Omental fat pad (tissue), 3 donors: ENCODE measurements at regions not wholly inside any gene's neighbourhood (a gene's known extent, or its start where the extent isn't known, plus 50 kb on each side); places are given as distances from the start of the nearest gene placed in this dataset.

Experiments used
- ATAC-seq: fragments of 150-250 bp; one replicate; pipeline ENCODE4 v1.9.1; 2016; ENCODE audit warnings: mild to moderate bottlenecking, moderate library complexity; ENCODE audit not compliant: low FRiP score
- DNase-seq: peaks from one replicate; pipeline ENCODE4 v3.0.0-alpha.2; 2019; ENCODE audit warnings: low spot score
- TF ChIP-seq, protein P1 (sequence below), 3 donors: fragments of 450-650 bp; IDR thresholded peaks; one replicate each; pipeline ENCODE4 v1.5.1; 2016 to 2017; ENCODE audit warnings: antibody characterized with exemption in 3 of 3, mild to moderate bottlenecking in 3 of 3, moderate library complexity in 2 of 3

GRCh38 chr5:112064271-112064701, 307.3 kb upstream of the NREP start:
- no peak for DNase-seq
- TF ChIP-seq, protein P1, sequence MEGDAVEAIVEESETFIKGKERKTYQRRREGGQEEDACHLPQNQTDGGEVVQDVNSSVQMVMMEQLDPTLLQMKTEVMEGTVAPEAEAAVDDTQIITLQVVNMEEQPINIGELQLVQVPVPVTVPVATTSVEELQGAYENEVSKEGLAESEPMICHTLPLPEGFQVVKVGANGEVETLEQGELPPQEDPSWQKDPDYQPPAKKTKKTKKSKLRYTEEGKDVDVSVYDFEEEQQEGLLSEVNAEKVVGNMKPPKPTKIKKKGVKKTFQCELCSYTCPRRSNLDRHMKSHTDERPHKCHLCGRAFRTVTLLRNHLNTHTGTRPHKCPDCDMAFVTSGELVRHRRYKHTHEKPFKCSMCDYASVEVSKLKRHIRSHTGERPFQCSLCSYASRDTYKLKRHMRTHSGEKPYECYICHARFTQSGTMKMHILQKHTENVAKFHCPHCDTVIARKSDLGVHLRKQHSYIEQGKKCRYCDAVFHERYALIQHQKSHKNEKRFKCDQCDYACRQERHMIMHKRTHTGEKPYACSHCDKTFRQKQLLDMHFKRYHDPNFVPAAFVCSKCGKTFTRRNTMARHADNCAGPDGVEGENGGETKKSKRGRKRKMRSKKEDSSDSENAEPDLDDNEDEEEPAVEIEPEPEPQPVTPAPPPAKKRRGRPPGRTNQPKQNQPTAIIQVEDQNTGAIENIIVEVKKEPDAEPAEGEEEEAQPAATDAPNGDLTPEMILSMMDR (IDR thresholded peaks at IDR 0.05) = no peak

DNA sequence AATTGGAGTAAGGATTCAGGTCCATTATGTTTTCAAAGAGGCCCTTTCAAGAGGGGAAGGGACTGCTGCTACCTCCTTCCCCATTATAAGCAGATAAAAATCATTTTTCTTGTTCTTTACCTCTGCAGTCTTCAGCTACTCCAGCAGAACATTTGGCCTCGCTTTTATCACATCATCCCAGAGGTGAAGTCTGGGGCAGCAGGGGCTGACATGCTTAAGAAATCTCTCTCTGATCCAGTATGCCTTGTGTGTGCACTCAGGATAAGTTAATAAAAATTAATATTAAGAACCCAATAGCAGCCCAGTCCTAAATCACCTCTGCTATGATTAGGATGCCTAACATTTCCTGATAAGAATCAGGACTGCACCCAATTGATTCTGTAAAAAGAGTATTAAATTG, 306.9 kb upstream of the NREP start:
- ATAC-seq = no peak
- TF ChIP-seq, protein P1 (IDR thresholded peaks at IDR 0.05) = no peak
- DNase-seq = no peak

More at GRCh38 chr5:112064271-112064701, 307.3 kb upstream of the NREP start:
- ATAC-seq = no peak

- TF ChIP-seq, protein P1 (IDR thresholded peaks at IDR 0.05) = no peak
- no peak for ATAC-seq
- DNase-seq = no peak
Observed at GRCh38 chr5:112063191-112063590, 306.2 kb upstream of the NREP start.

DNA sequence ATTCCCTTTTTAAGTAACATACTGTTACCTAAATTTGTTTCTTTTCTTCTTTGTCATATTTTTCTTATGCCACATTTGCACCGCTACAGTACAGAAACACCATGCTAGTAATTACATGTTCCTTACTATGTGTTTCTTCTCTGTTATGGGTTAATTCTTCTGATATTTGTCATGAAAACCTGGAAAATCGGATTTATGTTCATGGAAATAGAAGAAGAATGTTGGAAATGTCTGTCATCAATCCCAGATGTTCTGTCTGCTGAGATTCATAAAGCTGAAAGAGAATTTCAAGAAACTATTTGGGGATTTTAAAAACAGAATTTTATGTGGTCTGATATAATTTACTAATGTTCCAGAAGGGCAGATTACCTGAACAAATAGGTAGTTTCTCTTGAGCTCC, 305.2 kb upstream of the NREP start:
- TF ChIP-seq, protein P1 (IDR thresholded peaks at IDR 0.05) = no peak
- no peak for DNase-seq
- no peak for ATAC-seq

DNA sequence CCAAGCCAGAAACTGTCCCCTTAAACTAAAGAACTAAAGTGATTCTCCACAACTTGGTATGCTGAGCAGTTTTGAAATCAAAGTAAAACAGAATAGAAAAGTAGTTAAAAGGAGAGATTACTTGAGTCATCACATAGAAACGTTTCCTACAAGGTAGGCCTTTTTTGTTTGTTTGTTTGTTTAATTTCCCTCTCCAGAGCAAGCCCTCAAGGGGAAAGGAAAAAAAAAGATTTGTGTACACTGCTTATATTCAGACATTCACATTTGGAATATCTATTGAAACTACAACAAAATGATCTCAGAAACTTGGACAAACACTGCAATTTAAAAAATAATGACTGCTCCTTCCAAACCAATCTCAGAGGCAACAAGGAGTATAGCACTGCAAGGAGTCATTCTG, 304.7 kb upstream of the NREP start:
- TF ChIP-seq, protein P1 (IDR thresholded peaks at IDR 0.05) = no peak
- no peak for ATAC-seq
- DNase-seq = no peak

DNA sequence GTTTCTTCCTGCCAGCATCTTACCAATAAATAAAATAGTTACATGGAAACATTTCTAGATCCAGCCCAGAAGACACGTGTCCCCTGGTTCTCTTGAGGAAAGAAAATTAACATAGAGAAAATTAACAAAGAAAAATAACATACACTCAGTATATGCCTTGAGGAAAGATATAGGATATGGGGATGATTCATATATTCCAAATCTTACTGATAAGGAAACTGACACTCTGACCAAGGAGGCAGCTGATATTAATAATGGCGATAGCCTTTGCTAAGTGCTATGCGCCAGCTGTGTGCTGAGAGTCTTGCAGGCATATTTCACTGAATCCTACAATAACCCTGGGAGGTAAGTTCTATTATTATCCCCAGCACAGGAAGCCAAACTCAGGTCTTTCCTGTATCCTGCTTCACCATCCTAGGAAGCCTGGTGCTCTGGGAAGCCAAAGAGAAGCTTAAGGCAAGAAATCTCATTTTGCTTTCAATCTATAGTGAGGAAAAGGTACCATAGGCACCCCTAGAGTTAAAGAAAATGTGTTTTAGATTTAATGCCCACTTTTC, 302.7 kb upstream of the NREP start:
- TF ChIP-seq, protein P1 (IDR thresholded peaks at IDR 0.05) = no peak
- DNase-seq (no peak), ATAC-seq (no peak)

- ATAC-seq (no peak), DNase-seq (no peak)
- TF ChIP-seq, protein P1 (IDR thresholded peaks at IDR 0.05) = no peak
Observed at GRCh38 chr5:112049738-112050137, 292.7 kb upstream of the NREP start.
